ENCODE measurements at regions not wholly inside any gene's neighbourhood (a gene's known extent, or its start where the extent isn't known, plus 50 kb on each side); places are given as distances from the start of the nearest gene placed in this dataset.

GRCh38 chr3:31404871-31405270 is 127.9 kb upstream of the STT3B start:
- TF ChIP-seq ZFX (IDR thresholded peaks at IDR 0.05; ENCODE audit: borderline replicate concordance) = no peak
- TF ChIP-seq CTCF (IDR thresholded peaks at IDR 0.05) = no peak
- no peak overlapping the region for H3K27ac ChIP-seq

- no peak overlapping the region for H3K27ac ChIP-seq
- TF ChIP-seq CTCF (IDR thresholded peaks at IDR 0.05) (no peak), ZFX (IDR thresholded peaks at IDR 0.05; ENCODE audit: borderline replicate concordance) (no peak)
These were observed 127.2 kb upstream of the STT3B start for GRCh38 chr3:31405515-31405914.

GRCh38 chr3:31406896-31407295 is 125.8 kb upstream of the STT3B start:
- H3K27ac ChIP-seq = no peak overlapping the region
- no peak for TF ChIP-seq CTCF (IDR thresholded peaks at IDR 0.05)
- no peak for TF ChIP-seq ZFX (IDR thresholded peaks at IDR 0.05; ENCODE audit: borderline replicate concordance)

- no peak overlapping the region for H3K27ac ChIP-seq
- no peak for TF ChIP-seq ZFX (IDR thresholded peaks at IDR 0.05; ENCODE audit: borderline replicate concordance)
- TF ChIP-seq CTCF (IDR thresholded peaks at IDR 0.05) = no peak
These were observed 125.1 kb upstream of the STT3B start for GRCh38 chr3:31407665-31408064.

GRCh38 chr3:31408720-31409119 is 124.0 kb upstream of the STT3B start:
- H3K27ac ChIP-seq = no peak overlapping the region
- TF ChIP-seq ZFX (IDR thresholded peaks at IDR 0.05; ENCODE audit: borderline replicate concordance) = no peak
- no peak for TF ChIP-seq CTCF (IDR thresholded peaks at IDR 0.05)

- TF ChIP-seq CTCF (IDR thresholded peaks at IDR 0.05) (no peak), ZFX (IDR thresholded peaks at IDR 0.05; ENCODE audit: borderline replicate concordance) (no peak)
These were observed 123.3 kb upstream of the STT3B start for GRCh38 chr3:31409389-31409788.

GRCh38 chr3:31409866-31410265 is 122.9 kb upstream of the STT3B start:
- H3K27ac ChIP-seq = no peak overlapping the region
- no peak for TF ChIP-seq ZFX (IDR thresholded peaks at IDR 0.05; ENCODE audit: borderline replicate concordance)
- no peak for TF ChIP-seq CTCF (IDR thresholded peaks at IDR 0.05)

More at GRCh38 chr3:31409389-31409788, 123.3 kb upstream of the STT3B start:
- H3K27ac ChIP-seq = no peak overlapping the region
